Tibial artery (tissue), 4 donors: ENCODE measurements at regions not wholly inside any gene's neighbourhood (a gene's known extent, or its start where the extent isn't known, plus 50 kb on each side); places are given as distances from the start of the nearest gene placed in this dataset.

Source experiments
- DNase-seq, 2 donors: peaks; one replicate each; pipeline ENCODE4 v3.0.0-alpha.2; 2019
- H3K27ac ChIP-seq, 2 donors: fragments of 200-600 bp; sonication (generic) in 1 of 2; 1 replicate in 1 of 2; 2 replicates in 1 of 2; pipeline ENCODE4 v1.5.1; 2018 to 2019; ENCODE audit warnings: mild to moderate bottlenecking in 1 of 2
- H3K27me3 ChIP-seq, 2 donors: fragments of 200-600 bp; sonication (generic) in 1 of 2; one replicate each; pipeline versions ENCODE4 v1.5.1 to v1.6.0; 2016 to 2019
- H3K36me3 ChIP-seq, 3 donors: fragments of 200-600 bp; sonication (generic) in 2 of 3; one replicate each; pipeline ENCODE4 v1.5.1; 2016 to 2019; ENCODE audit warnings: mild to moderate bottlenecking in 2 of 3
- H3K4me1 ChIP-seq, 4 donors: fragments of 200-600 bp; sonication (generic) in 2 of 4; 1 replicate in 3 of 4; 2 replicates in 1 of 4; pipeline ENCODE4 v1.5.1; 2016 to 2019
- H3K4me3 ChIP-seq, 2 donors: fragments of 200-600 bp; sonication (generic) in 1 of 2; 1 replicate in 1 of 2; 2 replicates in 1 of 2; pipeline ENCODE4 v1.5.1; 2018 to 2019; ENCODE audit warnings: mild to moderate bottlenecking in 2 of 2
- H3K9me3 ChIP-seq, 3 donors: fragments of 200-600 bp; sonication (generic) in 1 of 3; one replicate each; pipeline ENCODE4 v1.5.1; 2016 to 2019
- CTCF ChIP-seq, 2 experiments: fragments of 200-600 bp in 1 of 2; fragments of 450-650 bp in 1 of 2; IDR thresholded peaks; one replicate each; pipeline ENCODE4 v1.5.1; 2017 to 2019; ENCODE audit warnings: antibody characterized with exemption in 2 of 2, mild to moderate bottlenecking in 1 of 2, moderate library complexity in 1 of 2
- intact Hi-C: fragments of 100-400 bp; cut with DNase I; formaldehyde crosslinking; loops from one replicate; pipeline ENCODE4 v1.15.0; 2023; ENCODE audit warnings: low total_unique reads

GRCh38 chr4:38603652-38604051 lies 60.3 kb upstream of the KLF3 start:
- intact Hi-C loops = no loop called here

GRCh38 chr4:38605181-38605752 lies 58.7 kb upstream of the KLF3 start:
- no peak overlapping the region for H3K4me3 ChIP-seq
- TF ChIP-seq CTCF (IDR thresholded peaks at IDR 0.05) = no peak
- no peak for DNase-seq
- H3K27ac ChIP-seq = no peak overlapping the region
- H3K4me1 ChIP-seq = no peaks in the 10 kb centered on the region
- H3K36me3 ChIP-seq = no peaks in the 10 kb centered on the region
- H3K9me3 ChIP-seq = no peaks in the 10 kb centered on the region
- no peaks in the 10 kb centered on the region for H3K27me3 ChIP-seq
- intact Hi-C loops = no loop called here

More at GRCh38 chr4:38603652-38604051, 60.3 kb upstream of the KLF3 start:
- no peaks in the 10 kb centered on the region for H3K4me1 ChIP-seq
- H3K27ac ChIP-seq = no peak overlapping the region
- no peak for DNase-seq
- no peak overlapping the region for H3K4me3 ChIP-seq
- H3K9me3 ChIP-seq = no peaks in the 10 kb centered on the region
- no peak for TF ChIP-seq CTCF (IDR thresholded peaks at IDR 0.05)
- H3K27me3 ChIP-seq = no peaks in the 10 kb centered on the region
- no peaks in the 10 kb centered on the region for H3K36me3 ChIP-seq

- H3K9me3 ChIP-seq = no peaks in the 10 kb centered on the region
- no peaks in the 10 kb centered on the region for H3K4me1 ChIP-seq
- intact Hi-C loops = no loop called here
- no peak overlapping the region for H3K27ac ChIP-seq
- H3K4me3 ChIP-seq = no peak overlapping the region
- TF ChIP-seq CTCF (IDR thresholded peaks at IDR 0.05) = no peak
- no peaks in the 10 kb centered on the region for H3K36me3 ChIP-seq
- no peaks in the 10 kb centered on the region for H3K27me3 ChIP-seq
- DNase-seq = no peak
Measured at GRCh38 chr4:38605753-38606586, 58.0 kb upstream of the KLF3 start.

GRCh38 chr4:38606587-38606905 lies 57.5 kb upstream of the KLF3 start:
- intact Hi-C loops = no loop called here
- Histone ChIP-seq H3K36me3 (no peaks in the 10 kb centered on the region), H3K9me3 (no peaks in the 10 kb centered on the region), H3K4me3 (no peak overlapping the region), H3K4me1 (no peaks in the 10 kb centered on the region), H3K27ac (no peak overlapping the region), H3K27me3 (no peaks in the 10 kb centered on the region)
- no peak for DNase-seq
- no peak for TF ChIP-seq CTCF (IDR thresholded peaks at IDR 0.05)

GRCh38 chr4:38609614-38610013 lies 54.4 kb upstream of the KLF3 start:
- H3K4me1 ChIP-seq = peaks cover 0 to 19% (median 12%) of the 10 kb centered on the region in 4 donors

More at GRCh38 chr4:38609614-38610013, 54.4 kb upstream of the KLF3 start:
- Histone ChIP-seq H3K4me3 (no peak overlapping the region), H3K27ac (no peak overlapping the region), H3K27me3 (no peaks in the 10 kb centered on the region), H3K36me3 (no peaks in the 10 kb centered on the region), H3K9me3 (no peaks in the 10 kb centered on the region)
- DNase-seq = no peak
- TF ChIP-seq CTCF (IDR thresholded peaks at IDR 0.05) = no peak
- intact Hi-C loops = no loop called here
